ENCODE measurements at regions not wholly inside any gene's neighbourhood (a gene's known extent, or its start where the extent isn't known, plus 50 kb on each side); places are given as distances from the start of the nearest gene placed in this dataset.

- Histone ChIP-seq H3K4me3 (ENCODE audit: low read length) (no peak overlapping the region), H3K27me3 (ENCODE audit: control insufficient read depth, insufficient read depth) (no peaks in the 10 kb centered on the region), H3K9me3 (ENCODE audit: control insufficient read depth, low read length) (no peaks in the 10 kb centered on the region), H3K27ac (ENCODE audit: low read length) (no peak overlapping the region), H3K4me1 (ENCODE audit: control insufficient read depth, insufficient read depth, low read length) (no peaks in the 10 kb centered on the region)
- ATAC-seq (no peak), DNase-seq (no peak)
- WGBS: 77% methylated on average over 1 of the region's 1 CpG
- intact Hi-C loops (cut with DNase I): no loop called here
Measured at GRCh38 chr2:51575181-51575580, 543.2 kb upstream of the NRXN1 start.

GRCh38 chr2:51559026-51559425 is 527.1 kb upstream of the NRXN1 start:
- Histone ChIP-seq H3K27ac (ENCODE audit: low read length) (no peak overlapping the region), H3K4me3 (ENCODE audit: low read length) (no peak overlapping the region), H3K4me1 (ENCODE audit: control insufficient read depth, insufficient read depth, low read length) (no peaks in the 10 kb centered on the region), H3K27me3 (ENCODE audit: control insufficient read depth, insufficient read depth) (no peaks in the 10 kb centered on the region), H3K9me3 (ENCODE audit: control insufficient read depth, low read length) (no peaks in the 10 kb centered on the region)
- DNase-seq: no peak
- intact Hi-C loops (cut with DNase I): no loop called here
- ATAC-seq: no peak

- WGBS: 88% methylated on average over 2 of the region's 2 CpGs
- Histone ChIP-seq H3K4me3 (ENCODE audit: low read length) (no peak overlapping the region), H3K9me3 (ENCODE audit: control insufficient read depth, low read length) (no peaks in the 10 kb centered on the region), H3K27ac (ENCODE audit: low read length) (no peak overlapping the region), H3K4me1 (ENCODE audit: control insufficient read depth, insufficient read depth, low read length) (no peaks in the 10 kb centered on the region), H3K27me3 (ENCODE audit: control insufficient read depth, insufficient read depth) (no peaks in the 10 kb centered on the region)
- intact Hi-C loops (cut with DNase I): no loop called here
- no peak for ATAC-seq
- DNase-seq: no peak
Measured at GRCh38 chr2:51553476-51553875, 521.5 kb upstream of the NRXN1 start.

GRCh38 chr2:51535763-51536162 is 503.8 kb upstream of the NRXN1 start:
- Histone ChIP-seq H3K27ac (ENCODE audit: low read length) (no peak overlapping the region), H3K9me3 (ENCODE audit: control insufficient read depth, low read length) (no peaks in the 10 kb centered on the region), H3K4me3 (ENCODE audit: low read length) (no peak overlapping the region), H3K4me1 (ENCODE audit: control insufficient read depth, insufficient read depth, low read length) (no peaks in the 10 kb centered on the region), H3K27me3 (ENCODE audit: control insufficient read depth, insufficient read depth) (no peaks in the 10 kb centered on the region)
- no peak for DNase-seq
- intact Hi-C loops (cut with DNase I): no loop called here
- 55% methylated on average over 2 of the region's 2 CpGs for WGBS
- ATAC-seq: no peak

- no peak for DNase-seq
- intact Hi-C loops (cut with DNase I): no loop called here
Measured at GRCh38 chr2:51534166-51534565, 502.2 kb upstream of the NRXN1 start.

GRCh38 chr2:51528156-51528555 is 496.2 kb upstream of the NRXN1 start:
- Histone ChIP-seq H3K27me3 (ENCODE audit: control insufficient read depth, insufficient read depth) (no peaks in the 10 kb centered on the region), H3K9me3 (ENCODE audit: control insufficient read depth, low read length) (no peaks in the 10 kb centered on the region), H3K27ac (ENCODE audit: low read length) (no peak overlapping the region), H3K4me1 (ENCODE audit: control insufficient read depth, insufficient read depth, low read length) (no peaks in the 10 kb centered on the region), H3K4me3 (ENCODE audit: low read length) (no peak overlapping the region)
- DNase-seq (no peak), ATAC-seq (no peak)
- intact Hi-C loops (cut with DNase I): no loop called here
- 85% methylated on average over 3 of the region's 3 CpGs for whole genome bisulfite sequencing

More at GRCh38 chr2:51534166-51534565, 502.2 kb upstream of the NRXN1 start:
- no peak overlapping the region for H3K4me3 ChIP-seq (ENCODE audit: low read length)
- H3K9me3 ChIP-seq (ENCODE audit: control insufficient read depth, low read length): no peaks in the 10 kb centered on the region
- H3K27me3 ChIP-seq (ENCODE audit: control insufficient read depth, insufficient read depth): no peaks in the 10 kb centered on the region
- no peak for ATAC-seq
- WGBS: 94% methylated on average over 3 of the region's 3 CpGs
- H3K27ac ChIP-seq (ENCODE audit: low read length): no peak overlapping the region
- H3K4me1 ChIP-seq (ENCODE audit: control insufficient read depth, insufficient read depth, low read length): no peaks in the 10 kb centered on the region

GRCh38 chr2:51526766-51527165 is 494.8 kb upstream of the NRXN1 start:
- intact Hi-C loops (cut with DNase I): no loop called here
- DNase-seq: no peak
- Histone ChIP-seq H3K4me1 (ENCODE audit: control insufficient read depth, insufficient read depth, low read length) (no peaks in the 10 kb centered on the region), H3K4me3 (ENCODE audit: low read length) (no peak overlapping the region), H3K27ac (ENCODE audit: low read length) (no peak overlapping the region), H3K9me3 (ENCODE audit: control insufficient read depth, low read length) (no peaks in the 10 kb centered on the region), H3K27me3 (ENCODE audit: control insufficient read depth, insufficient read depth) (no peaks in the 10 kb centered on the region)
- no peak for ATAC-seq
- 81% methylated on average over 2 of the region's 2 CpGs for WGBS

- Histone ChIP-seq H3K27me3 (ENCODE audit: control insufficient read depth, insufficient read depth) (no peaks in the 10 kb centered on the region), H3K4me1 (ENCODE audit: control insufficient read depth, insufficient read depth, low read length) (no peaks in the 10 kb centered on the region), H3K9me3 (ENCODE audit: control insufficient read depth, low read length) (no peaks in the 10 kb centered on the region), H3K27ac (ENCODE audit: low read length) (no peak overlapping the region), H3K4me3 (ENCODE audit: low read length) (no peak overlapping the region)
- no peak for DNase-seq
- WGBS: 69% methylated on average over 2 of the region's 2 CpGs
- no peak for ATAC-seq
- intact Hi-C loops (cut with DNase I): no loop called here
Measured at GRCh38 chr2:51516667-51517066, 484.7 kb upstream of the NRXN1 start.

- no peak for ATAC-seq
- Histone ChIP-seq H3K27ac (ENCODE audit: low read length) (no peak overlapping the region), H3K4me1 (ENCODE audit: control insufficient read depth, insufficient read depth, low read length) (no peaks in the 10 kb centered on the region), H3K4me3 (ENCODE audit: low read length) (no peak overlapping the region), H3K27me3 (ENCODE audit: control insufficient read depth, insufficient read depth) (no peaks in the 10 kb centered on the region), H3K9me3 (ENCODE audit: control insufficient read depth, low read length) (no peaks in the 10 kb centered on the region)
- intact Hi-C loops (cut with DNase I): no loop called here
- WGBS: 84% methylated on average over 4 of the region's 4 CpGs
- no peak for DNase-seq
Measured at GRCh38 chr2:51511002-51511401, 479.1 kb upstream of the NRXN1 start.

- no peaks in the 10 kb centered on the region for H3K4me1 ChIP-seq (ENCODE audit: control insufficient read depth, insufficient read depth, low read length)
- no peak overlapping the region for H3K27ac ChIP-seq (ENCODE audit: low read length)
- no peaks in the 10 kb centered on the region for H3K9me3 ChIP-seq (ENCODE audit: control insufficient read depth, low read length)
- WGBS: 60% methylated on average over 3 of the region's 3 CpGs
- no peak overlapping the region for H3K4me3 ChIP-seq (ENCODE audit: low read length)
- DNase-seq (no peak), ATAC-seq (no peak)
- intact Hi-C loops (cut with DNase I): no loop called here
- no peaks in the 10 kb centered on the region for H3K27me3 ChIP-seq (ENCODE audit: control insufficient read depth, insufficient read depth)
Measured at GRCh38 chr2:51510303-51510702, 478.4 kb upstream of the NRXN1 start.

GRCh38 chr2:51505533-51505932 is 473.6 kb upstream of the NRXN1 start:
- ATAC-seq: no peak
- DNase-seq: peak in 1 of 3 donors; percentile 9
- no peak overlapping the region for H3K4me3 ChIP-seq (ENCODE audit: low read length)
- no peak overlapping the region for H3K27ac ChIP-seq (ENCODE audit: low read length)
- H3K4me1 ChIP-seq (ENCODE audit: control insufficient read depth, insufficient read depth, low read length): no peaks in the 10 kb centered on the region
- H3K9me3 ChIP-seq (ENCODE audit: control insufficient read depth, low read length): no peaks in the 10 kb centered on the region
- 80% methylated on average over 4 of the region's 4 CpGs for whole genome bisulfite sequencing
- no peaks in the 10 kb centered on the region for H3K27me3 ChIP-seq (ENCODE audit: control insufficient read depth, insufficient read depth)
- intact Hi-C loops (cut with DNase I): no loop called here

GRCh38 chr2:51490576-51491234 is 458.8 kb upstream of the NRXN1 start:
- WGBS: 53% methylated on average over 3 of the region's 3 CpGs
- Histone ChIP-seq H3K4me1 (ENCODE audit: control insufficient read depth, insufficient read depth, low read length) (no peaks in the 10 kb centered on the region), H3K9me3 (ENCODE audit: control insufficient read depth, low read length) (no peaks in the 10 kb centered on the region), H3K4me3 (ENCODE audit: low read length) (no peak overlapping the region), H3K27me3 (ENCODE audit: control insufficient read depth, insufficient read depth) (no peaks in the 10 kb centered on the region), H3K27ac (ENCODE audit: low read length) (no peak overlapping the region)
- intact Hi-C loops (cut with DNase I): no loop called here
- DNase-seq (no peak), ATAC-seq (no peak)
